SK-N-SH treated with all-trans-retinoic acid at 6 μM for 48 hours (cell line): ENCODE measurements at regions not wholly inside any gene's neighbourhood (a gene's known extent, or its start where the extent isn't known, plus 50 kb on each side); places are given as distances from the start of the nearest gene placed in this dataset.

Experiments used
- ATAC-seq: fragments of 200-7000 bp; cut with Tn5 transposase; 3 replicates; pipeline ENCODE4 v1.9.1; 2020; ENCODE audit warnings: mild to moderate bottlenecking, moderate library complexity
- ARNTL ChIP-seq: fragments of 450-650 bp; formaldehyde crosslinking; IDR thresholded peaks from 2 replicates; pipeline ENCODE4 v1.5.0; 2020; ENCODE audit warnings: low read depth, mild to moderate bottlenecking, moderate library complexity, borderline replicate concordance
- BACH2 ChIP-seq: fragments of 250-450 bp; sonication (Bioruptor Pico); IDR thresholded peaks from 2 replicates; pipeline ENCODE4 v1.9.0; 2021; ENCODE audit warnings: mild to moderate bottlenecking, borderline replicate concordance
- CSDC2 ChIP-seq: fragments of 250-450 bp; sonication (Bioruptor Pico); IDR thresholded peaks from 2 replicates; pipeline ENCODE4 v1.5.0; 2020; ENCODE audit warnings: mild to moderate bottlenecking, moderate library complexity
- CSRNP3 ChIP-seq: fragments of 250-450 bp; sonication (Bioruptor Pico); IDR thresholded peaks from 2 replicates; pipeline ENCODE4 v1.5.1; 2021; ENCODE audit warnings: mild to moderate bottlenecking, moderate library complexity
- ESRRG ChIP-seq: fragments of 250-450 bp; sonication (Bioruptor Pico); IDR thresholded peaks from 2 replicates; pipeline ENCODE4 v1.6.1; 2021; ENCODE audit warnings: mild to moderate bottlenecking
- GLIS3 ChIP-seq: fragments of 250-450 bp; sonication (Bioruptor Pico); IDR thresholded peaks from 2 replicates; pipeline ENCODE4 v1.5.0; 2020; ENCODE audit warnings: mild to moderate bottlenecking, moderate library complexity
- ISL1 ChIP-seq: fragments of 250-450 bp; sonication (Bioruptor Pico); IDR thresholded peaks from 2 replicates; pipeline ENCODE4 v2.1.2; 2022; ENCODE audit warnings: mild to moderate bottlenecking, moderate library complexity
- OSR1 ChIP-seq: fragments of 250-450 bp; sonication (Bioruptor Pico); IDR thresholded peaks from 2 replicates; pipeline ENCODE4 v1.8.0; 2022; ENCODE audit warnings: moderate library complexity, mild to moderate bottlenecking, inconsistent platforms
- RARB ChIP-seq: fragments of 250-450 bp; sonication (Bioruptor Pico); IDR thresholded peaks from 2 replicates; pipeline ENCODE4 v1.8.0; 2021; ENCODE audit warnings: mild to moderate bottlenecking, moderate library complexity
- SNAI2 ChIP-seq: fragments of 250-450 bp; sonication (Bioruptor Pico); IDR thresholded peaks from 2 replicates; pipeline ENCODE4 v1.5.0; 2020; ENCODE audit warnings: mild to moderate bottlenecking, moderate library complexity
- TCF4 ChIP-seq: fragments of 250-450 bp; sonication (Bioruptor Pico); IDR thresholded peaks from 2 replicates; pipeline ENCODE4 v1.8.0; 2021; ENCODE audit warnings: mild to moderate bottlenecking, moderate library complexity, borderline replicate concordance
- TOX ChIP-seq: fragments of 250-450 bp; sonication (Bioruptor Pico); IDR thresholded peaks from 2 replicates; pipeline ENCODE4 v1.8.0; 2021; ENCODE audit warnings: mild to moderate bottlenecking, moderate library complexity, borderline replicate concordance
- TSHZ2 ChIP-seq: fragments of 250-450 bp; sonication (Bioruptor Pico); IDR thresholded peaks from 2 replicates; pipeline ENCODE4 v1.5.0; 2020; ENCODE audit warnings: mild to moderate bottlenecking, moderate library complexity
- ZC3H10 ChIP-seq: fragments of 250-450 bp; sonication (Bioruptor Pico); IDR thresholded peaks from 2 replicates; pipeline ENCODE4 v1.5.1; 2021; ENCODE audit warnings: mild to moderate bottlenecking, moderate library complexity
- ZFP3 ChIP-seq: fragments of 250-450 bp; sonication (Bioruptor Pico); IDR thresholded peaks from 2 replicates; pipeline ENCODE4 v1.5.0; 2020; ENCODE audit warnings: mild to moderate bottlenecking, moderate library complexity
- ZFP30 ChIP-seq: fragments of 450-650 bp; formaldehyde crosslinking; IDR thresholded peaks from 2 replicates; pipeline ENCODE4 v1.5.0; 2022; ENCODE audit warnings: mild to moderate bottlenecking, moderate library complexity
- ZNF70 ChIP-seq: fragments of 450-650 bp; formaldehyde crosslinking; IDR thresholded peaks from 2 replicates; pipeline ENCODE4 v1.5.0; 2020; ENCODE audit warnings: mild to moderate bottlenecking, moderate library complexity
- ZNF8 ChIP-seq: fragments of 450-650 bp; formaldehyde crosslinking; IDR thresholded peaks from 2 replicates; pipeline ENCODE4 v1.5.0; 2020; ENCODE audit warnings: mild to moderate bottlenecking, moderate library complexity
- TF ChIP-seq, protein P1 (sequence below): fragments of 250-450 bp; sonication (Bioruptor Pico); IDR thresholded peaks from 2 replicates; pipeline ENCODE4 v1.8.0; 2021; ENCODE audit warnings: low read depth, mild to moderate bottlenecking, moderate library complexity, borderline replicate concordance
- TF ChIP-seq, protein P2 (sequence below): fragments of 250-450 bp; sonication (Bioruptor Pico); IDR thresholded peaks from 2 replicates; pipeline ENCODE4 v1.5.1; 2020; ENCODE audit warnings: low read depth, mild to moderate bottlenecking, moderate library complexity

- TF ChIP-seq, protein P1, sequence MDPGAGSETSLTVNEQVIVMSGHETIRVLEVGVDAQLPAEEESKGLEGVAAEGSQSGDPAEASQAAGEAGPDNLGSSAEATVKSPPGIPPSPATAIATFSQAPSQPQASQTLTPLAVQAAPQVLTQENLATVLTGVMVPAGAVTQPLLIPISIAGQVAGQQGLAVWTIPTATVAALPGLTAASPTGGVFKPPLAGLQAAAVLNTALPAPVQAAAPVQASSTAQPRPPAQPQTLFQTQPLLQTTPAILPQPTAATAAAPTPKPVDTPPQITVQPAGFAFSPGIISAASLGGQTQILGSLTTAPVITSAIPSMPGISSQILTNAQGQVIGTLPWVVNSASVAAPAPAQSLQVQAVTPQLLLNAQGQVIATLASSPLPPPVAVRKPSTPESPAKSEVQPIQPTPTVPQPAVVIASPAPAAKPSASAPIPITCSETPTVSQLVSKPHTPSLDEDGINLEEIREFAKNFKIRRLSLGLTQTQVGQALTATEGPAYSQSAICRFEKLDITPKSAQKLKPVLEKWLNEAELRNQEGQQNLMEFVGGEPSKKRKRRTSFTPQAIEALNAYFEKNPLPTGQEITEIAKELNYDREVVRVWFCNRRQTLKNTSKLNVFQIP (CRISPR knock-in tag): no peak
- TF ChIP-seq GLIS3 (CRISPR knock-in tag) (no peak), TOX (CRISPR knock-in tag) (no peak)
Observed at GRCh38 chr18:38663682-38664081, 1098.1 kb upstream of the CELF4 start (continued).

DNA sequence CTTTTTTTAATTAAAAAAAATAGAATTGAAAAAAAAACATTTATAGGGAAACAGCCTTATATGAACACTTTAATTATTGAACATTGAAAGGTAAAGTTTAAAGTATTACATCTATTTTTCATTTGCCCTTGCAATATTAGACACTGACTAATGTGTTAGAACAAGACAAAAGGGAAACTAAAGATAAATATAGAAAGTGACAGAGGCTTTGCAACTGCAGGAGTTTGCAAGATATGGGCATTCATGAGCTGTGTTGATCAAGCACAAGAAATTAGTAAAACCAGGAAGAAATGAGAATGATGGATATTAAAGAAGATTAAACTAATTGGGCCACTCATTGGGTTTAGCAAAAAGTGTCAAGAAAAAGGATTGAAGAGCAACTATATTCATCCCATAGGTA lies 1097.7 kb upstream of the CELF4 start:
- TF ChIP-seq OSR1 (CRISPR knock-in tag) (no peak), TSHZ2 (CRISPR knock-in tag) (no peak), CSRNP3 (CRISPR knock-in tag) (no peak), TOX (CRISPR knock-in tag) (no peak), ARNTL (CRISPR knock-in tag) (no peak), RARB (CRISPR knock-in tag) (no peak), ZFP30 (CRISPR knock-in tag) (no peak), TCF4 (CRISPR knock-in tag) (no peak), GLIS3 (CRISPR knock-in tag) (no peak), ZFP3 (CRISPR knock-in tag) (no peak)
- TF ChIP-seq, protein P2, sequence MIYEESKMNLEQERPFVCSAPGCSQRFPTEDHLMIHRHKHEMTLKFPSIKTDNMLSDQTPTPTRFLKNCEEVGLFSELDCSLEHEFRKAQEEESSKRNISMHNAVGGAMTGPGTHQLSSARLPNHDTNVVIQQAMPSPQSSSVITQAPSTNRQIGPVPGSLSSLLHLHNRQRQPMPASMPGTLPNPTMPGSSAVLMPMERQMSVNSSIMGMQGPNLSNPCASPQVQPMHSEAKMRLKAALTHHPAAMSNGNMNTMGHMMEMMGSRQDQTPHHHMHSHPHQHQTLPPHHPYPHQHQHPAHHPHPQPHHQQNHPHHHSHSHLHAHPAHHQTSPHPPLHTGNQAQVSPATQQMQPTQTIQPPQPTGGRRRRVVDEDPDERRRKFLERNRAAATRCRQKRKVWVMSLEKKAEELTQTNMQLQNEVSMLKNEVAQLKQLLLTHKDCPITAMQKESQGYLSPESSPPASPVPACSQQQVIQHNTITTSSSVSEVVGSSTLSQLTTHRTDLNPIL: no peak
- TF ChIP-seq, protein P1 (CRISPR knock-in tag): no peak
- ATAC-seq: no peak

GRCh38 chr18:38654946-38655345 lies 1089.3 kb upstream of the CELF4 start:
- no peak for ATAC-seq
- TF ChIP-seq TCF4 (CRISPR knock-in tag) (no peak), SNAI2 (no peak), ISL1 (CRISPR knock-in tag) (no peak), CSRNP3 (CRISPR knock-in tag) (no peak), OSR1 (CRISPR knock-in tag) (no peak), ESRRG (CRISPR knock-in tag) (no peak), BACH2 (CRISPR knock-in tag) (no peak), RARB (CRISPR knock-in tag) (no peak), ZNF8 (no peak), ZFP30 (CRISPR knock-in tag) (no peak), ZNF70 (CRISPR knock-in tag) (no peak), TOX (CRISPR knock-in tag) (no peak), CSDC2 (CRISPR knock-in tag) (no peak), TSHZ2 (CRISPR knock-in tag) (no peak), ARNTL (CRISPR knock-in tag) (no peak), ZC3H10 (CRISPR knock-in tag) (no peak), ZFP3 (CRISPR knock-in tag) (no peak)
- TF ChIP-seq, protein P2: no peak
